ENCODE measurements at regions not wholly inside any gene's neighbourhood (a gene's known extent, or its start where the extent isn't known, plus 50 kb on each side); places are given as distances from the start of the nearest gene placed in this dataset.
A peak's percentile ranks its signal among the peaks of the same experiment; 100 is the strongest.
"Not testable (repeated sequence)": the region's sequence is repeated elsewhere in the genome, so short reads cannot be mapped to it uniquely, and the experiment has no call there.

- DNase-seq (ENCODE audit: low read depth): no peak
These were observed 115.2 kb downstream of the ZNF37A start for GRCh38 chr10:38209332-38209731.

DNA sequence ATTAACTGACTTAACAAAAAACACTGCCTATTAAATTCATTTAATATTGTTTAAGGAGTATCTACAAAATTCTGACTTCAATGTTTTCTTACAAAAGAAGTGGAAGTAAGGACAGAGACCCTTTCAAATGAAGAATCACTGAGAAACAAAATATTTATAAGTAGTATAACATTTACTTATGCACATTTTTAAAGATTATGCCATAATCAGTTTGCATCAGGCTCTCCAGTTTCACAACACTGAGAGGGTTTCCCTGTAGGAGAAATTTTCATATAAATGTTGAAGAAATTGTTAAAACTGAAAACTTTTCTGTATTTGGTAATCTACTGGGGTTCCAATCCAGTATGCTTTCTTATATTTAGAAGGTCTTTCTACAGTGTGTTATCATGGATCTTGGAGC lies 115.6 kb downstream of the ZNF37A start:
- DNase-seq (ENCODE audit: low read depth): not testable (repeated sequence)

GRCh38 chr10:38212460-38212859 lies 118.3 kb downstream of the ZNF37A start:
- no peak for DNase-seq (ENCODE audit: low read depth)

GRCh38 chr10:38226385-38226784 lies 132.2 kb downstream of the ZNF37A start:
- DNase-seq (ENCODE audit: low read depth): no peak

GRCh38 chr10:38228394-38228793 lies 134.3 kb downstream of the ZNF37A start:
- no peak for DNase-seq (ENCODE audit: low read depth)

DNA sequence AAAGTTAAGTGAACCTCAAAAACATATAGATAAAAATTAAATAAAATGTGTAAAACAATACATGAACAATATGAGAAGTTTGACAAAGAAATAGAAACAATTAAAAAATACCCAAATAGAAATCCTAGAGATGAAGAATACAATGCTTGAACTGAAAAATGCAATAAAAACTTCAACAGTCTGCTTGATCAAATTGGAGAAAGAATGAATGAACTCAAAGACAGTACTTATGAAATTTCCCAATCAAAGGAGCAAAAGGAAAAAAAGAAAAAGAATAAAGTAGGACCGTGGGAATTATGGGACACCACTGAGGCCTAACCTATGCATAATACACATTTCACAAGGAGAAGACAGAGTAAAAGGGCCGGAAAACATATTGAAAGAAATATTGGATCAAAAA lies 144.3 kb downstream of the ZNF37A start:
- not testable (repeated sequence) for DNase-seq (ENCODE audit: low read depth)

GRCh38 chr10:38242061-38242649 lies 148.0 kb downstream of the ZNF37A start:
- not testable (repeated sequence) for DNase-seq (ENCODE audit: low read depth)

DNA sequence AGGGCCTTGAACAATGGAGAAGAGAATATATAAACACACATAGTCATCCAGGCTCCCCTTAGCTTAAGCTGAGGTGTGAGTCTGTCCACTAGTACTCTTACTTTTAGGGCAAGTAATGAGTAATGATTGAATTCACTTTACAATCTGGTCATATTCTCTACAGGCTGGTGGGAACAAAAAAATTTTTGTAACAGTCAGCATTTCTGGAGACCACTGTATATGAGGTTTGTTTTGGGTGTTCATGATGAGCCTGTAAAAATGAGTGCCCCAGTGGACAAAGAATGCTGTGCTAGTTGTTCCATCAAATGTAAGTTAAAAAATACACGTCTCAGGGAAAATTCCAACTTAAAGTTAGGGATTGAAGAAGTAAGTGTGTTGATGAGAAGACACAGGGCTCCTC lies 154.0 kb downstream of the ZNF37A start:
- DNase-seq (ENCODE audit: low read depth): not testable (repeated sequence)

DNA sequence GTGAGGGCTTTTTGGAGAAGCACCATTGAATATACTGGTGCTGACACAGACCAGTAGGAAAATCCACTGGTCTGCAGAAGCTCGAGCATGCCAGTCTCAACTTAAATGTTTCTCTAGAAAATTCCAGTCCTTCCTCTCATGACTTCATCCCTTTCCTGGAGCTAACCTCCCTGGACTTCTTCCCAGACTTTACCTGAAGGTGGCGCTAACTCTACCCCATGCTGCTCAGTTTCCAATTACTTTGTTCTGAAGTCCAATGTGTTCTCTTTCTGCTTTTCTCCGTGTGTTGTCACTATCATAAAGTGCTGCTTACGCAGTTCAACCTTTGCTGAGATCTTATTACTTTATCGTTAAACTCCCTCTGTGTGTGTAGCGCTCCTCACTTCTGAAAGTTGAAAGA lies 158.4 kb downstream of the ZNF37A start:
- DNase-seq (ENCODE audit: low read depth): not testable (repeated sequence)

DNA sequence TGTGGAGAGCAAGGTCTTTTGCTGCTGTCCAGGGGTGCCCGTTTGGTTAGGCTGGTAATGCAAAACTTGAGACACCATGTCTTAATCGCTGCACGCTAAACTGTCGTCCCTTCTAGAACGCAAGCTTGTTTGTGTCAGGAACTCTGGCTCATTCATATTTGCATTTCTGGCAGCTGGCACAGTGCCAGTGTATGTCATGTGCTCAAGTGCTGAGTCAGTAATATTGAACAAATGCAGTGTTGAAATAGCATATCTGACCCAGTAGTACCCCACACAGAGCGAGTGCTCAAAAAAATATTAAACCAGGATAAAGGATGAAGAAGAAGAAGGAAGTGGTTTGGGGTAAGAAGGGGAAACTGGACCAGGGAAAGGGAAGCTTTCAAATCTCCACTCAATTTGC lies 173.4 kb downstream of the ZNF37A start:
- not testable (repeated sequence) for DNase-seq (ENCODE audit: low read depth)

- not testable (repeated sequence) for DNase-seq (ENCODE audit: low read depth)
These were observed 176.9 kb downstream of the ZNF37A start for GRCh38 chr10:38271031-38271430.

DNA sequence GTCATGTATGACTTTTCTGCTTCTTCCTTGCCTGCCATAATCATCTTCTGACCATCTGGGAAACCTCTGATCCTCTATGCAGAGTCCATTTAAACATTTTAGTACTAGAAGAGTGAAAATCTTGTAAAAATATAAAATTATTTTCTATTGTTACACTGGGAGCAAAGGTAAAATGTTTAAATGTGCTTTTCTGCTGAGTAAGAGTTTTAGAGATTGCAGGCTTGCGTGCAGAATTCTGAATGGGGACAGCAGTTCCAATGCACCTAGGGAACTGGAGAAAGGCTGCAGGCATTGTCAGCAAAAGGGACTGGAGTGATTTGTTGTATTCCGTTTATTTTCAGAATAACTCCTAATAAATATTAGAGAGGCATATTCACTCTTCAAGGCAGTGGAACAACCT lies 180.7 kb downstream of the ZNF37A start:
- not testable (repeated sequence) for DNase-seq (ENCODE audit: low read depth)

GRCh38 chr10:38292560-38292959 lies 198.4 kb downstream of the ZNF37A start:
- DNase-seq (ENCODE audit: low read depth): not testable (repeated sequence)

DNA sequence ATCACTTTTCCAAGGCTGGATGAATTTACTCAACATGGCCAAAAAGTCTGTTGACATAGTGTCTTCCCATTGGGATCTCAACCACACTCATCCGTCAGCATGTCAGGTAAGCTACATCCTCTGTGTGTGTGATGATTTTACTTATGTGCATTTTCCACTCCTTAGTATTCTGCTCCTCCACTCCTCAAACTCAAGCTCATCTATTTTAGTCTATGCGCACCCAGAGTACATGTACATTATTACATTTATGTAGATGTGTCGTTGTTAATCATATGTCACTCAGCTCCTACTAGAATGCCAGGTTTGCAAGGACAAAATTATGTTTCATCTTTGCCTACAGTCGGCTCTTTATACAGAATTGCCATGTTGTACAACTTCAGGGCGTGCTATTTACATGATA lies 216.0 kb downstream of the ZNF37A start:
- not testable (repeated sequence) for DNase-seq (ENCODE audit: low read depth)

DNA sequence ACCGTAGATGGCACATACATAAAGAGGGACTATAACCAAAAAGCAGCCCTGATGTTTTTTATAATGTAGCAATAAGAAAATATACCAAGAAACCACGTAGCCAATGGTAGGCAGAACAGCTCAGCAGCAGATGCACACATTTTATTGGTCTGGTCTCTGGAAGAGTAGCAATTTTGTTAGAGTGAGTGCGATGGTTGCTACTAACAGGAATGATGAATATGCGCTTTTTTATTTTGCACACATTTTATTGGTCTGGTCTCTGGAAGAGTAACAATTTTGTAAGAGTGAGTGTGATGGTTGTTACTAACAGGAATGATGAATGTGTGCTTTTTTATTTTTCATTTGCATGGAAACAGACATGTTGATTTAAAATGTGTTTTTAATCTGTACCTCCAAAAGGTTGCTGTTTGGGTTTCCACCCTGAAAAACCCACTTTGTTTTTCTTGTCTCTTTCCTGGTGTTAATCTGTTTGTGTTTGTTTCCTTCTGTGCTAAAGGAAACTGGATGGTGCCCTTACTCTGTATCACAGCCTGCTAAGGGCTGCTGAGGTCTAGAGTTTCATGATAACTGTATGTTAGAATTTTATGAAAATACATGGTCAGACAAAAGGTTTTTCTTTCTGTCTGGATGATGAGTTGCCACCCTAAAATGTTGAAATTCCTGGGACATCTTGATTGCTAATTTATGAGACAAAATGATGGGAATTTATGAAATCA lies 221.1 kb downstream of the ZNF37A start:
- not testable (repeated sequence) for DNase-seq (ENCODE audit: low read depth)

DNA sequence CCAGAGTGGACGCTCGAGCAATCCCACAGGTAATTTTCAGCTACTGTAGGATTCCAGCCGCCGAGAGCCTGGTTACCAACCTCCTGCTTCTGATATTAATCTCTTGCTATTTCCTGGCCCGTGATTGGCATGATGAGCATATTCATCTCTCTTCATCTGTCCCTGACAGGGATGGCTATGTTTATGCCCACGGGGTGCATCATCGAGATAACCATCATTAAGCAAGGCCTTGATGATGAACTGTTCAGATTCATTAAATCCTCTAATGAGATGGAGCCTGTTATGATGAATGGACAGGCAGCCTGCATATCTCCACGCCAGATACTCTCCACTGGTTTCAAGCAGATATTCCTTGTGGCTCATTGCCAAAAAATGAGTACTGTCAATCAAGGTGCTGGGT lies 227.3 kb downstream of the ZNF37A start:
- not testable (repeated sequence) for DNase-seq (ENCODE audit: low read depth)

GRCh38 chr10:38330306-38330705 lies 236.2 kb downstream of the ZNF37A start:
- not testable (repeated sequence) for DNase-seq (ENCODE audit: low read depth)

- not testable (repeated sequence) for DNase-seq (ENCODE audit: low read depth)
These were observed 237.0 kb downstream of the ZNF37A start for GRCh38 chr10:38331106-38331505.

DNA sequence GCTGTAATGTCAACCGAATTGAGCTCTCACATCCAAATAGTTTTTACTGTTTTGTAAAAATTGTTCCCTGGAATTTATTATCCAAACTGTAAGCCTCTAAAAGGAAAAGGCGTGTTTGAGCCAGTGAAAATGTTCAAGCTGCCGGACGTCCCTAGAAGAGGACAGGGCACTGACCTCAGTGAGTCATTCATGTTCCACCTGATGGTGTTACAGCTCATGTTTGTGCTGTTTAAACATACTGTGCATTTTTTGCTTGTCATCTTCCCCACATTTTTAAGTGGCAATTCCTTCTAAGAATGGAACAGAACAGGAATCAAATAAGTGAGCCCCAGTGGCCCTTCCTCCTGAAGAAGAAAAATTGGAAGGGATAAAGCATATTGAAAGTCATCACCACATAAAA lies 239.6 kb downstream of the ZNF37A start:
- not testable (repeated sequence) for DNase-seq (ENCODE audit: low read depth)

GRCh38 chr10:38350645-38351044 lies 256.5 kb downstream of the ZNF37A start:
- not testable (repeated sequence) for DNase-seq (ENCODE audit: low read depth)

DNA sequence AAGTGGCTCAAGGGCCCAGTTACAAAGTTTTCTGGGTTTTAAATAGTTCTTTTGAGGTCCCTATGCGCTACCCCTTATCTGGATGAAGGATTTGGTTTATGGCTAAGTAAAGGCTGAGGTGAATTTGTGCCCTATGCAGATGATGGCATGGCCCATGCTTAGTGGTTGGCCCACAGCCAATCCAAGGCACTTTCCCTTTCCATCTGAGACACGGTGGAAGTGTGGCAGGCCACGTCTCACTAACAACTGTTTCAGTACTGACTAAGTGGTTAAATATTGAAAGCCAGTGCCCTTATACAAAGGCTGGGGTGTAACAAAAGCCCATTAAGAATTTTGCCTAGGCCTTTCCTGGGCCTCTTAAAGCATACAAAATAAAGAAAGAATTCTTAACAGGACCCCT lies 260.3 kb downstream of the ZNF37A start:
- DNase-seq (ENCODE audit: low read depth): not testable (repeated sequence)

DNA sequence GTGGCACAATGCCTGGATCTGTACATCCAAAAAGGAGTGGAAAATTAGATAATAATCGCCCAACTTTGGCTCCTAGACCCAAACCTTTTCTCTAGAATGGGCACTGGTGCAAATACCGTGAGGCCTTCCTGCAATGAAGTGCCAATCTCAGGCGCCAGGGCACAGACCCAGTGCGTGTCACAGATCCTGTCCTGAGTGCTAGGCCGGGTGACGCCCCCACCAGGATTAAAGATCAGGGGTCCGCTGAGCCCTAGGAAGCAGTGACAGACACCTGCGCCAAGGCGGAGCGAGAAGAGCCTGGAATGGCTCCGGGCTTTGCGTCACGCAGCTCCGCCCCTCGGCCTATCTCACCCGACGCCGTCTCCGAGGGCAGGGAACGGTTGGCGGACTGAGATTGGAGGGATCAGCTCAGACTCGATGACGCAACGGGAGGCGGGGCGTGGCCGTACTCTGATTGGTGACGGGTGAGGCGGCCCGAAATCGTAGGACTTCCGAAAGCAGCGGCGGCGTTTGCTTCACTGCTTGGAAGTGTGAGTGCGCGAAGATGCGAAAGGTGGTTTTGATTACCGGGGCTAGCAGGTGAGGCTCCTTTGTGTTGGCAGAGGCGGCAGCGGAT lies 261.9 kb downstream of the ZNF37A start:
- peak; percentile 49 for DNase-seq (ENCODE audit: low read depth)

DNA sequence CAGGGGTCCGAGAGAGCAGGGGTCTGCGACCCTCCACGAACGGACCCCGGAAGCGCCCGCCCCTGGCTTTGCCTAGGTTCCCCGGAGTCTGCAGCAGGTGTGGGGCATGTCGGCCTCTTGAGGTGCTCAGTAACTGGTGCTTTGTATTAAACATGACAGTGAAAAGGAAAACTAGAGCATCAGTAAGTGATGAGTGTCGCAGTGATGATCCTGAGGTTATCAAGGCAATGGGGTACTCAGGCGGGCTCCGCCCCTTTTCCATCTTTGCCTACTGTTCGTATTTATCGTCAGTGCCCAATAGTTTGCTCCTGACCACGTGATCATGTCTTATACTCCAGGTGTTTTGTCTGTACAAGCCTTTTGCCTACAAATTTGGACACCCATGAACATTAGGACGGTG lies 262.4 kb downstream of the ZNF37A start:
- not testable (repeated sequence) for DNase-seq (ENCODE audit: low read depth)

Data from Daoy (cell line).